GM23248 (cell line): ENCODE measurements at regions not wholly inside any gene's neighbourhood (a gene's known extent, or its start where the extent isn't known, plus 50 kb on each side); places are given as distances from the start of the nearest gene placed in this dataset.
"Not testable (repeated sequence)": the region's sequence is repeated elsewhere in the genome, so short reads cannot be mapped to it uniquely, and the experiment has no call there.

Source experiments
- DNase-seq: peaks from one replicate; pipeline ENCODE4 v3.0.0-alpha.2; 2015
- H2AFZ ChIP-seq: fragments of 200-600 bp; sonication (generic); 2 replicates; pipeline ENCODE4 v1.6.1; 2016; ENCODE audit warnings: antibody characterized with exemption
- H3F3A ChIP-seq: fragments of 200-600 bp; sonication (generic); 2 replicates; pipeline ENCODE4 v1.6.1; 2016; ENCODE audit warnings: mild to moderate bottlenecking, antibody characterized with exemption, mixed run types; ENCODE audit not compliant: insufficient read depth
- H3K27ac ChIP-seq: fragments of 200-600 bp; sonication (generic); 2 replicates; pipeline ENCODE4 v1.5.1; 2016; ENCODE audit warnings: mild to moderate bottlenecking
- H3K27me3 ChIP-seq: fragments of 200-600 bp; sonication (generic); replicated peaks from 2 replicates; pipeline ENCODE4 v1.6.1; 2016; ENCODE audit warnings: mild to moderate bottlenecking; ENCODE audit not compliant: insufficient read depth
- H3K36me3 ChIP-seq: fragments of 200-600 bp; sonication (generic); 2 replicates; pipeline ENCODE4 v1.6.1; 2016; ENCODE audit warnings: low read depth, mild to moderate bottlenecking
- H3K4me1 ChIP-seq: fragments of 200-600 bp; sonication (generic); 2 replicates; pipeline ENCODE4 v1.6.1; 2016; ENCODE audit warnings: mild to moderate bottlenecking; ENCODE audit not compliant: insufficient read depth
- H3K4me2 ChIP-seq: fragments of 200-600 bp; sonication (generic); one replicate; pipeline ENCODE4 v1.6.1; 2016; ENCODE audit warnings: mild to moderate bottlenecking; ENCODE audit not compliant: unreplicated experiment
- H3K4me3 ChIP-seq: fragments of 200-600 bp; sonication (generic); 2 replicates; pipeline ENCODE4 v1.5.1; 2016; ENCODE audit warnings: mild to moderate bottlenecking
- H3K79me2 ChIP-seq: fragments of 200-600 bp; sonication (generic); 2 replicates; pipeline ENCODE4 v1.6.1; 2016; ENCODE audit warnings: mild to moderate bottlenecking; ENCODE audit not compliant: insufficient read depth
- H3K9ac ChIP-seq: fragments of 200-600 bp; sonication (generic); 2 replicates; pipeline ENCODE4 v1.6.1; 2016; ENCODE audit warnings: mild to moderate bottlenecking
- H3K9me2 ChIP-seq: fragments of 200-600 bp; sonication (generic); 2 replicates; pipeline ENCODE4 v1.6.1; 2016; ENCODE audit warnings: mixed run types, mild to moderate bottlenecking, moderate library complexity; ENCODE audit not compliant: insufficient read depth
- H3K9me3 ChIP-seq: fragments of 200-600 bp; sonication (generic); one replicate; pipeline ENCODE4 v1.6.1; 2017; ENCODE audit warnings: low read depth
- H4K20me1 ChIP-seq: fragments of 200-600 bp; sonication (generic); 2 replicates; pipeline ENCODE4 v1.6.0; 2016; ENCODE audit not compliant: insufficient read depth
- EZH2 ChIP-seq: fragments of 200-600 bp; sonication (generic); IDR thresholded peaks from 2 replicates; pipeline ENCODE4 v1.6.1; 2018; ENCODE audit warnings: antibody characterized with exemption, mild to moderate bottlenecking; ENCODE audit not compliant: insufficient read depth, poor library complexity, severe bottlenecking
- EZH2phosphoT487 ChIP-seq: fragments of 200-600 bp; sonication (generic); IDR thresholded peaks from 2 replicates; pipeline ENCODE4 v1.6.1; 2018; ENCODE audit warnings: antibody characterized with exemption, moderate library complexity, mild to moderate bottlenecking, low read depth; ENCODE audit not compliant: insufficient read depth
- WGBS, 2 experiments: methylation state at CpG; one replicate each; pipeline ENCODE4 v1.1.6; 2015 to 2017; ENCODE audit warnings: low lambda C conversion rate in 2 of 2, low coverage in 1 of 2; ENCODE audit errors: missing lambda C conversion rate in 2 of 2; 5-methylcytosine and 5-hydroxymethylcytosine counted together
- in situ Hi-C: fragments of 300-500 bp; cut with MboI; formaldehyde crosslinking; loops from 2 replicates; pipeline ENCODE4 v1.15.0; 2020

DNA sequence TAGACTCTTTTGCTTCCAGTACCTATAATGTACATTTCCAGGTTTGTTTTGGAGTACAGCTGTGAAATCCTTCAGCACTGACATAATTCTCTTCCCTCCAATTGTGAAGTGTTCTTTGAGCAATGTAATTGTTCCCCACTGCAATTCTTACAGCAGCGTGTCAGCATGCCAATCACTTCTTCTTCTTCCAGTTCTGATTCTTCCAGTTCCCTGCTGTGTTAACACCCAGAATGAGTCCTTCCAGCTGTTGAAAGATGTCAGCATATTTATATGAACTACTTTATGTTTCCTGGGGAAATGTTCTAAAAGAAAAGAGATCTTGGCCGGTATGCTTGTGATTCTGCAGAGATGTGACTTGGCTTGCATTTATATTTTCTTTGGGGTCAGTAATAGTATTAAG, 213.9 kb downstream of the UNC5CL start:
- Histone ChIP-seq H3K4me1 (peaks cover 7% of the 10 kb centered on the region; the same call in 1 of the 2 replicates), H3K4me2 (no peak overlapping the region), H3F3A (no peaks in the 10 kb centered on the region), H3K27me3 (peaks cover 1% of the 10 kb centered on the region), H4K20me1 (no peaks in the 10 kb centered on the region), H2AFZ (no peak overlapping the region), H3K9ac (no peak overlapping the region), H3K4me3 (no peak overlapping the region), H3K27ac (no peak overlapping the region), H3K9me3 (no peaks in the 10 kb centered on the region), H3K9me2 (no peaks in the 10 kb centered on the region), H3K36me3 (no peaks in the 10 kb centered on the region), H3K79me2 (no peaks in the 10 kb centered on the region)
- 18 to 21% methylated on average over 2 of the region's 2 CpGs for WGBS, 2 experiments
- DNase-seq, result no peak
- in situ Hi-C loops, result loop anchor here (25.0 kb wide), 2 partner anchors 838 to 1463 kb away; no protein-coding TSS in a partner anchor
- TF ChIP-seq EZH2phosphoT487, result no peak
- TF ChIP-seq EZH2, result no peak

- H3F3A ChIP-seq, H2AFZ ChIP-seq, H3K4me2 ChIP-seq, in situ Hi-C loops, H3K4me1 ChIP-seq, H3K79me2 ChIP-seq, H3K4me3 ChIP-seq, H3K9me3 ChIP-seq, H3K36me3 ChIP-seq, H3K9ac ChIP-seq, H3K27ac ChIP-seq, H4K20me1 ChIP-seq, H3K9me2 ChIP-seq, H3K27me3 ChIP-seq: not testable (repeated sequence)
- WGBS, 2 experiments, result 40 to 41% methylated on average over 12 of the region's 12 CpGs
- DNase-seq, result peak; percentile 82
Measured at GRCh38 chr6:40823917-40824891, 214.8 kb downstream of the UNC5CL start.

- Histone ChIP-seq H3K27me3 (no peaks in the 10 kb centered on the region; the same call in 1 of the 2 replicates), H3K9me3 (no peaks in the 10 kb centered on the region), H3F3A (no peaks in the 10 kb centered on the region), H2AFZ (no peak overlapping the region), H3K4me2 (no peak overlapping the region), H3K36me3 (no peaks in the 10 kb centered on the region), H4K20me1 (no peaks in the 10 kb centered on the region), H3K9me2 (no peaks in the 10 kb centered on the region), H3K4me3 (no peak overlapping the region), H3K27ac (no peak overlapping the region), H3K4me1 (peaks cover 7% of the 10 kb centered on the region; the same call in 1 of the 2 replicates), H3K79me2 (no peaks in the 10 kb centered on the region), H3K9ac (no peak overlapping the region)
- 33 to 39% methylated on average over 4 of the region's 4 CpGs for WGBS, 2 experiments
- in situ Hi-C loops, result no loop called here
- TF ChIP-seq EZH2phosphoT487, result no peak
- TF ChIP-seq EZH2, result no peak
- DNase-seq, result peak; percentile 43
Measured at GRCh38 chr6:40822619-40823018, 216.4 kb downstream of the UNC5CL start.

- Histone ChIP-seq H4K20me1 (no peaks in the 10 kb centered on the region), H3K9me3 (no peaks in the 10 kb centered on the region), H3K9me2 (no peaks in the 10 kb centered on the region), H3F3A (no peaks in the 10 kb centered on the region), H3K36me3 (no peaks in the 10 kb centered on the region), H3K4me1 (peaks cover 7% of the 10 kb centered on the region; the same call in 1 of the 2 replicates), H3K4me3 (no peak overlapping the region), H3K9ac (no peak overlapping the region), H3K79me2 (no peaks in the 10 kb centered on the region), H3K27ac (no peak overlapping the region), H3K4me2 (no peak overlapping the region), H3K27me3 (no peaks in the 10 kb centered on the region), H2AFZ (no peak overlapping the region)
- WGBS, 2 experiments, result 58 to 60% methylated on average over 9 of the region's 9 CpGs
- TF ChIP-seq EZH2phosphoT487 (no peak), EZH2 (no peak)
- in situ Hi-C loops, result no loop called here
- DNase-seq, result peak; percentile 15
Measured at GRCh38 chr6:40819182-40819834, 219.7 kb downstream of the UNC5CL start.
